HepG2 (cell line): ENCODE measurements at regions not wholly inside any gene's neighbourhood (a gene's known extent, or its start where the extent isn't known, plus 50 kb on each side); places are given as distances from the start of the nearest gene placed in this dataset.

Source experiments
- ATAC-seq: fragments of 200-7000 bp; cut with Tn5 transposase; 3 replicates; pipeline ENCODE4 v1.9.1; 2020; ENCODE audit warnings: mild to moderate bottlenecking, moderate library complexity
- BruUV-seq: library from RNA; stranded (reverse); fragments of 400-500 nt; replicated peaks from 2 replicates; lab custom pipeline; 2021; lab: Mats Ljungman, UMichigan
- CTCF ChIA-PET: fragments of 300-600 bp; formaldehyde crosslinking; extraction: SDS; loops from one replicate; lab custom pipeline; 2021; ENCODE audit warnings: low total read pairs, inconsistent platforms, low intra/inter-chr PET ratio; lab: Yijun Ruan, JAX
- POLR2A ChIA-PET: fragments of 350-600 bp; sonication (Branson Sonifier 250); formaldehyde crosslinking; loops from one replicate; lab custom pipeline; 2020; ENCODE audit warnings: antibody characterized with exemption, inconsistent platforms; lab: Yijun Ruan, JAX
- DNase-seq: peaks from one replicate; pipeline ENCODE4 v3.0.0-alpha.2; 2015; ENCODE audit warnings: low spot score
- FAIRE-seq: peaks from 3 replicates; lab custom pipeline; 2011; peaks lifted over from hg19 to GRCh38; lab: Jason Lieb, UNC
- H2AFZ ChIP-seq: one replicate; pipeline ENCODE4 v1.6.1; 2011; ENCODE audit warnings: low read length, inconsistent platforms
- H3K27ac ChIP-seq: fragments of 300-600 bp; 3 replicates; pipeline ENCODE4 v1.8.0; 2011; ENCODE audit warnings: mixed run types, mild to moderate bottlenecking, mixed read lengths, low read length, inconsistent platforms; ENCODE audit not compliant: insufficient read depth; ENCODE audit errors: extremely low read length
- H3K27me3 ChIP-seq, 2 experiments: fragments of 200-600 bp in 1 of 2; 2 replicates in 1 of 2; 3 replicates in 1 of 2; pipeline versions ENCODE4 v1.6.0 to v1.8.0; 2011; ENCODE audit warnings: low read length in 2 of 2, mild to moderate bottlenecking in 2 of 2, moderate library complexity in 2 of 2, inconsistent platforms in 1 of 2; ENCODE audit not compliant: insufficient read depth in 2 of 2, control insufficient read depth in 1 of 2
- H3K36me3 ChIP-seq, 2 experiments: fragments of 200-600 bp in 1 of 2; replicated peaks in 1 of 2; 2 replicates in 1 of 2; 3 replicates in 1 of 2; pipeline versions ENCODE4 v1.5.1 to v1.8.0; 2011; ENCODE audit warnings: low read length in 2 of 2, inconsistent platforms in 1 of 2; ENCODE audit not compliant: insufficient read depth in 2 of 2, control insufficient read depth in 1 of 2
- H3K4me1 ChIP-seq: 2 replicates; pipeline ENCODE4 v1.5.1; 2012; ENCODE audit warnings: low read length, inconsistent platforms; ENCODE audit not compliant: insufficient read depth
- H3K4me2 ChIP-seq: 2 replicates; pipeline ENCODE4 v1.6.0; 2011; ENCODE audit warnings: low read depth, low read length, inconsistent platforms
- H3K4me3 ChIP-seq, 3 experiments: fragments of 200-600 bp in 1 of 3; sonication (generic), shearing (Covaris generic) in 1 of 3; replicated peaks in 1 of 3; 2 replicates each; pipeline ENCODE4 v1.5.1; 2011 to 2016; ENCODE audit warnings: low read length in 3 of 3, inconsistent platforms in 2 of 3, low read depth in 2 of 3, mild to moderate bottlenecking in 2 of 3, control low read depth in 1 of 3, mixed read lengths in 1 of 3; ENCODE audit not compliant: insufficient read depth in 1 of 3
- H3K79me2 ChIP-seq: one replicate; pipeline ENCODE4 v1.6.1; 2011; ENCODE audit warnings: low read length, inconsistent platforms; ENCODE audit not compliant: insufficient read depth
- H3K9ac ChIP-seq: 2 replicates; pipeline ENCODE4 v1.6.0; 2011; ENCODE audit warnings: mild to moderate bottlenecking, low read depth, low read length, inconsistent platforms; ENCODE audit not compliant: insufficient read depth
- H3K9me3 ChIP-seq: 2 replicates; pipeline ENCODE4 v1.5.1; 2012; ENCODE audit warnings: mild to moderate bottlenecking, low read length
- H4K20me1 ChIP-seq: 2 replicates; pipeline ENCODE4 v1.6.0; 2011; ENCODE audit warnings: inconsistent platforms, mild to moderate bottlenecking, low read length, moderate library complexity; ENCODE audit not compliant: insufficient read depth
- EHMT2 ChIP-seq: fragments of 200-600 bp; sonication (generic); IDR thresholded peaks from 2 replicates; pipeline ENCODE4 v1.7.0; 2017; ENCODE audit warnings: antibody characterized with exemption, low read depth, low read length, borderline replicate concordance
- NFATC3 ChIP-seq: sonication (generic); formaldehyde crosslinking; IDR thresholded peaks from 2 replicates; pipeline ENCODE4 v1.5.1; 2020; ENCODE audit warnings: mild to moderate bottlenecking, missing genetic modification reagents
- NKX3-1 ChIP-seq: sonication (generic); formaldehyde crosslinking; IDR thresholded peaks from 2 replicates; pipeline ENCODE4 v1.5.0; 2020; ENCODE audit warnings: missing genetic modification reagents
- PHB2 ChIP-seq: fragments of 450-650 bp; IDR thresholded peaks from 2 replicates; pipeline ENCODE4 v1.6.1; 2018; ENCODE audit not compliant: partially characterized antibody
- PPARG ChIP-seq: conservative IDR thresholded peaks from 2 replicates; pipeline ENCODE4 v1.6.1; 2016; ENCODE audit warnings: missing biosample characterization, missing genetic modification reagents
- TCF7 ChIP-seq: sonication (generic); IDR thresholded peaks from 2 replicates; pipeline ENCODE4 v1.6.1; 2016; ENCODE audit warnings: antibody characterized with exemption, low read depth
- ZBTB3 ChIP-seq: sonication (generic); formaldehyde crosslinking; IDR thresholded peaks from 2 replicates; pipeline ENCODE4 v1.4.0; 2020; ENCODE audit warnings: low read depth, mild to moderate bottlenecking, moderate library complexity, missing genetic modification reagents, borderline replicate concordance
- ZNF501 ChIP-seq: sonication (generic); formaldehyde crosslinking; IDR thresholded peaks from 2 replicates; pipeline ENCODE4 v1.5.1; 2020; ENCODE audit warnings: mild to moderate bottlenecking, moderate library complexity, missing genetic modification reagents
- ZNF549 ChIP-seq: sonication (generic); formaldehyde crosslinking; IDR thresholded peaks from 2 replicates; pipeline ENCODE4 v1.5.0; 2020; ENCODE audit warnings: missing genetic modification reagents
- ZNF75D ChIP-seq: sonication (generic); formaldehyde crosslinking; IDR thresholded peaks from 2 replicates; pipeline ENCODE4 v1.8.1; 2023; ENCODE audit warnings: missing genetic modification reagents, mild to moderate bottlenecking, borderline replicate concordance
- ZSCAN22 ChIP-seq: sonication (generic); formaldehyde crosslinking; IDR thresholded peaks from 2 replicates; pipeline ENCODE4 v1.4.0; 2020; ENCODE audit warnings: mild to moderate bottlenecking, missing genetic modification reagents
- WGBS: methylation state at CpG from one replicate; pipeline ENCODE4 v1.1.6; 2017; ENCODE audit warnings: low lambda C conversion rate; 5-methylcytosine and 5-hydroxymethylcytosine counted together
- in situ Hi-C: cut with HindIII; loops from 2 replicates; pipeline ENCODE4 v1.10.0; 2017; ENCODE audit warnings: low pct_unique_long_range_greater_than_20kb; ENCODE audit not compliant: extremely low pct_ligation_motif_present
- intact Hi-C: fragments of 100-400 bp; cut with micrococcal nuclease; formaldehyde crosslinking; loops from one replicate; pipeline ENCODE4 v1.10.0; 2022; ENCODE audit not compliant: unreplicated experiment
- TF ChIP-seq, protein P1 (sequence below), 2 experiments: IDR thresholded peaks; 2 replicates each; pipeline ENCODE4 v1.6.1; 2011 to 2012; ENCODE audit warnings: low read length in 2 of 2, borderline replicate concordance in 1 of 2, low read depth in 1 of 2, mild to moderate bottlenecking in 1 of 2, moderate library complexity in 1 of 2

DNA sequence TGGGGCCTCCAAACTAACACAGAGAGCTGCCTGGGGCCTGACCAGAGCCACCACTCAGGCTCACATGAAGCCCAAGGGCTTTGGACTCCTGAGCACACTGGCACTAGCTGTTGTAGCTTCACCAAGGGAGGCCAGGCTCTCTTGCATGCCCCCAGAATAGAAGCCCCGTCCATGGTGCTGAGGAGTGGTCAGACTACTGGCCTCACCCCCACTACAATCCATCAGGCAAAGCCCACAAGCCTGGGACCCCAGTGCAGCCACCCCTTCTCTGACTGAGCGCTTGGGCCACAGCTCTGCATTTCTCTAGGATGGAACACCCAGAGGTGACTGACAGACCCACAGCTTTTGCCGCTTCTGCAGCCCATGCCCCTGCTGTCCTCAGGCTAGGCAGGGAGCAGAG, 180.8 kb downstream of the PYDC2 start:
- no peaks in the 10 kb centered on the region for H3K79me2 ChIP-seq
- H3K4me1 ChIP-seq: no peaks in the 10 kb centered on the region
- BruUV-seq: no TSS peak
- no peaks in the 10 kb centered on the region for H4K20me1 ChIP-seq
- no peaks in the 10 kb centered on the region for H3K36me3 ChIP-seq
- H3K9ac ChIP-seq: no peak overlapping the region
- H3K27me3 ChIP-seq: no peaks in the 10 kb centered on the region
- WGBS: 20% methylated on average over 1 of the region's 3 CpGs
- POLR2A ChIA-PET: no interaction called here
- H3K4me3 ChIP-seq: no peak overlapping the region
- CTCF ChIA-PET: no interaction called here
- H3K27ac ChIP-seq: no peak overlapping the region
- H3K9me3 ChIP-seq: peaks cover 11% of the 10 kb centered on the region; the same call in 1 of the 2 replicates
- TF ChIP-seq NKX3-1 (CRISPR knock-in tag): no peak
- TF ChIP-seq, protein P1, sequence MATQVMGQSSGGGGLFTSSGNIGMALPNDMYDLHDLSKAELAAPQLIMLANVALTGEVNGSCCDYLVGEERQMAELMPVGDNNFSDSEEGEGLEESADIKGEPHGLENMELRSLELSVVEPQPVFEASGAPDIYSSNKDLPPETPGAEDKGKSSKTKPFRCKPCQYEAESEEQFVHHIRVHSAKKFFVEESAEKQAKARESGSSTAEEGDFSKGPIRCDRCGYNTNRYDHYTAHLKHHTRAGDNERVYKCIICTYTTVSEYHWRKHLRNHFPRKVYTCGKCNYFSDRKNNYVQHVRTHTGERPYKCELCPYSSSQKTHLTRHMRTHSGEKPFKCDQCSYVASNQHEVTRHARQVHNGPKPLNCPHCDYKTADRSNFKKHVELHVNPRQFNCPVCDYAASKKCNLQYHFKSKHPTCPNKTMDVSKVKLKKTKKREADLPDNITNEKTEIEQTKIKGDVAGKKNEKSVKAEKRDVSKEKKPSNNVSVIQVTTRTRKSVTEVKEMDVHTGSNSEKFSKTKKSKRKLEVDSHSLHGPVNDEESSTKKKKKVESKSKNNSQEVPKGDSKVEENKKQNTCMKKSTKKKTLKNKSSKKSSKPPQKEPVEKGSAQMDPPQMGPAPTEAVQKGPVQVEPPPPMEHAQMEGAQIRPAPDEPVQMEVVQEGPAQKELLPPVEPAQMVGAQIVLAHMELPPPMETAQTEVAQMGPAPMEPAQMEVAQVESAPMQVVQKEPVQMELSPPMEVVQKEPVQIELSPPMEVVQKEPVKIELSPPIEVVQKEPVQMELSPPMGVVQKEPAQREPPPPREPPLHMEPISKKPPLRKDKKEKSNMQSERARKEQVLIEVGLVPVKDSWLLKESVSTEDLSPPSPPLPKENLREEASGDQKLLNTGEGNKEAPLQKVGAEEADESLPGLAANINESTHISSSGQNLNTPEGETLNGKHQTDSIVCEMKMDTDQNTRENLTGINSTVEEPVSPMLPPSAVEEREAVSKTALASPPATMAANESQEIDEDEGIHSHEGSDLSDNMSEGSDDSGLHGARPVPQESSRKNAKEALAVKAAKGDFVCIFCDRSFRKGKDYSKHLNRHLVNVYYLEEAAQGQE (IDR thresholded peaks at IDR 0.05; ENCODE audit: borderline replicate concordance in 1 of 2, low read depth in 1 of 2, low read length in 2 of 2): peak; percentile 22 to 87
- no peak for DNase-seq
- H3K4me2 ChIP-seq: no peak overlapping the region
- no peak for FAIRE-seq
- intact Hi-C loops (no loop called here), in situ Hi-C loops (no loop called here)
- no peak overlapping the region for H2AFZ ChIP-seq
- ATAC-seq: no peak

DNA sequence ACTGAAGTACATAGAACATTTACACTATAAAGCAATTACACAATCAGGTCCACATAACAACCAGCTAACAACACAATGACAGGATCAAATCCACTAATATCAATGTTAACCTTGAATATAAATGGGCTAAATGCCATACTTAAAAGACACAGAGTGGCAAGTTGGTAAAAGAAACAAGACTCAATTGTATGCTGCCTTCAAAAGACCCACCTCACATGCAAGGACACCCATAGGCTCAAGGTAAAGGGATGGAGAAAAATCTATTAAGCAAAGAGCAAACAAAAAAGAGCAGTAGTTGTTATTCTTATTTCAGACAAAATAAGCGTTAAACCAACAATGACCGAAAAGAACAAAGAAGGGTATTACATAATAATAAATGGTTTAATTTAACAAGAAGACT, 183.3 kb downstream of the PYDC2 start:
- Histone ChIP-seq H3K27ac (no peak overlapping the region), H2AFZ (no peak overlapping the region), H3K9me3 (peaks cover 17% of the 10 kb centered on the region; the same call in 1 of the 2 replicates), H3K27me3 (no peaks in the 10 kb centered on the region), H3K4me1 (no peaks in the 10 kb centered on the region), H3K4me3 (no peak overlapping the region), H3K79me2 (no peaks in the 10 kb centered on the region), H3K36me3 (no peaks in the 10 kb centered on the region), H3K9ac (no peak overlapping the region), H4K20me1 (no peaks in the 10 kb centered on the region), H3K4me2 (no peak overlapping the region)
- in situ Hi-C loops: no loop called here
- CTCF ChIA-PET: no interaction called here
- DNase-seq (no peak), ATAC-seq (no peak), FAIRE-seq (no peak)
- TF ChIP-seq ZNF501 (CRISPR knock-in tag) (no peak), ZBTB3 (CRISPR knock-in tag) (no peak), PHB2 (no peak), ZNF549 (CRISPR knock-in tag) (no peak), ZNF75D (no peak), TCF7 (no peak), EHMT2 (no peak), PPARG (CRISPR knock-in tag) (no peak), ZSCAN22 (CRISPR knock-in tag) (no peak), NFATC3 (no peak)
- BruUV-seq: no TSS peak
- WGBS: 69% methylated on average over 2 of the region's 2 CpGs
- POLR2A ChIA-PET: no interaction called here
- intact Hi-C loops: no loop called here
